Fibroblast of pulmonary artery (primary cell): ENCODE measurements at regions not wholly inside any gene's neighbourhood (a gene's known extent, or its start where the extent isn't known, plus 50 kb on each side); places are given as distances from the start of the nearest gene placed in this dataset.
"Not testable (repeated sequence)": the region's sequence is repeated elsewhere in the genome, so short reads cannot be mapped to it uniquely, and the experiment has no call there.

Source experiments
- DNase-seq: peaks from one replicate; pipeline ENCODE4 v3.0.0-alpha.2; 2010; ENCODE audit warnings: low read depth
- H3K4me3 ChIP-seq: replicated peaks from 2 replicates; pipeline ENCODE4 v1.5.1; 2011; ENCODE audit warnings: low read depth, mild to moderate bottlenecking, control low read depth, low read length, moderate library complexity
- TF ChIP-seq, protein P1 (sequence below): IDR thresholded peaks from 2 replicates; pipeline ENCODE4 v1.5.1; 2011; ENCODE audit warnings: mild to moderate bottlenecking, control low read depth, low read length, inconsistent platforms; ENCODE audit errors: missing control alignments

DNA sequence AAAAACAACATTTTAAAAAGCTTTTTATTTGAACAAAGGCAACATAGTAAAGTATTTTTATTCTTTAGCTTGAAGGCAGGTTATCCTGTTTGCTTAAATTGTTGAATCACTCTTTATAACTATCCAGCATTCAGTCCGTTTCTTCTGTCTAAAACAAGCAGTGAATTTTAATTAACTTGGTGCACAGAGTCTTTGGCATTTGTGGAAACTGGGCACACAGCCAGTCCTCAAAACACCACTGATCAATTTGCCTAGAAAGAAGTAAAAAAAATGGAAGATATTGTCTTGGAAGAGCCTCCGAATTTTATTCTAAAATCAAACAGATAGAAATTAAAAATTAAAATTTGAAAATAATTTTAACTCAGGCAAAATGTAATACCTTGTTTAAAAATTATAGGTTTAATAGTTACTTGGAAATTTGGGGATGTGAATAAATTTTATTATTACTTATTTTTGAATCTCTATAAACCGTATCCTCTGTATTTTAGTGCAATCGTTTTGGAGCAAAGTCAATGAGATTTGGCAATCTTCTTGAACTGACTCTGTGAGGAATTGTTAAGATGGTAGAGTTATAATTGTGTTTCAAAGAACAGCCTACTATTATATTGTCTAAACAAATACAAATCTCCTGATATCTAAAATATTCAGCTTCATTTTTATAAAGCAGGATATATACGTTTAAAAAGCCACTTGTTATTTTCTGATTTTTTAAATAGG lies 927.0 kb downstream of the SLC16A7 start:
- DNase-seq, result no peak
- no peak overlapping the region for H3K4me3 ChIP-seq
- TF ChIP-seq, protein P1, sequence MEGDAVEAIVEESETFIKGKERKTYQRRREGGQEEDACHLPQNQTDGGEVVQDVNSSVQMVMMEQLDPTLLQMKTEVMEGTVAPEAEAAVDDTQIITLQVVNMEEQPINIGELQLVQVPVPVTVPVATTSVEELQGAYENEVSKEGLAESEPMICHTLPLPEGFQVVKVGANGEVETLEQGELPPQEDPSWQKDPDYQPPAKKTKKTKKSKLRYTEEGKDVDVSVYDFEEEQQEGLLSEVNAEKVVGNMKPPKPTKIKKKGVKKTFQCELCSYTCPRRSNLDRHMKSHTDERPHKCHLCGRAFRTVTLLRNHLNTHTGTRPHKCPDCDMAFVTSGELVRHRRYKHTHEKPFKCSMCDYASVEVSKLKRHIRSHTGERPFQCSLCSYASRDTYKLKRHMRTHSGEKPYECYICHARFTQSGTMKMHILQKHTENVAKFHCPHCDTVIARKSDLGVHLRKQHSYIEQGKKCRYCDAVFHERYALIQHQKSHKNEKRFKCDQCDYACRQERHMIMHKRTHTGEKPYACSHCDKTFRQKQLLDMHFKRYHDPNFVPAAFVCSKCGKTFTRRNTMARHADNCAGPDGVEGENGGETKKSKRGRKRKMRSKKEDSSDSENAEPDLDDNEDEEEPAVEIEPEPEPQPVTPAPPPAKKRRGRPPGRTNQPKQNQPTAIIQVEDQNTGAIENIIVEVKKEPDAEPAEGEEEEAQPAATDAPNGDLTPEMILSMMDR, result no peak

DNA sequence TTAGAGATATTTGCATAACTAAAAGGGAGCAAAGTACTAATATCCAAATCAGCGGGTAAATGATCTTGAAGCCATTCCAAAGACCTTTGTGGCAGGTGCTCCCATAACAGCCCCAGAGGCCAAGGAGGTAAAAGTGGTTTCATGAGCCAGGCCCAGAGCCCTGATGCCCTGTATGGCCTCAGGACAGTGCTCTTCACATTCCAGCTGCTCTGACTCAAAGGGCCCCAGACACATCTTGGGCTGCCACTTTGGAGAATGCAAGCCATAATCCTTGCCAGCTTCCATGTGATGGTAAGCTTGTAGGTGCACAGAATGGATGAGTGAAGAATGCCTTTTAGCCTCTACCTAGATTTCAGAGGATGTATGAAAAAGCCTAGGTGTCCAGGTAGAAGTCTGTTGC lies 933.4 kb downstream of the SLC16A7 start:
- TF ChIP-seq, protein P1, result no peak
- no peak for DNase-seq
- no peak overlapping the region for H3K4me3 ChIP-seq

DNA sequence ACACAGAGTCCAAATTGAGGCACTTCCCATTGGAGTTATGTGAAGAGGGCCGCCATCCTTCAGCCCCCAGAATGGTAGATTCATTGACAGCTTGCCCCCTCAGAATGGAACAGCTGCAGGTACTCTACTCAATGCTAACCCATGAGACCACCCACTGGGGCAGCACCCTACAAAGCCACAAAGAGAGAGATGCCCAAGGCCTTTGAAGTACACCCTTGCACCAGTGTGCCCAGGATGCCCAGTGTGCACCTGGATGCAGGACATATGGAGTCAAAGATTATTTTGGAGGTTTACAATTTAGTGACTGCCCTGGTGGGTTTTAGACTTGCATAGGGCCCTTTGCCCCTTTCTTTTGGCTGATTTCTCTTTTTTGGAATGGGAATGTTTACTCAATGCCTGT lies 933.9 kb downstream of the SLC16A7 start:
- H3K4me3 ChIP-seq, result no peak overlapping the region
- DNase-seq, result no peak
- TF ChIP-seq, protein P1, result no peak

GRCh38 chr12:60535363-60535762 lies 939.5 kb downstream of the SLC16A7 start:
- no peak for DNase-seq
- H3K4me3 ChIP-seq, result no peak overlapping the region
- TF ChIP-seq, protein P1, result no peak

GRCh38 chr12:60539592-60539991 lies 943.8 kb downstream of the SLC16A7 start:
- DNase-seq, result no peak
- TF ChIP-seq, protein P1, result no peak
- H3K4me3 ChIP-seq, result no peak overlapping the region

DNA sequence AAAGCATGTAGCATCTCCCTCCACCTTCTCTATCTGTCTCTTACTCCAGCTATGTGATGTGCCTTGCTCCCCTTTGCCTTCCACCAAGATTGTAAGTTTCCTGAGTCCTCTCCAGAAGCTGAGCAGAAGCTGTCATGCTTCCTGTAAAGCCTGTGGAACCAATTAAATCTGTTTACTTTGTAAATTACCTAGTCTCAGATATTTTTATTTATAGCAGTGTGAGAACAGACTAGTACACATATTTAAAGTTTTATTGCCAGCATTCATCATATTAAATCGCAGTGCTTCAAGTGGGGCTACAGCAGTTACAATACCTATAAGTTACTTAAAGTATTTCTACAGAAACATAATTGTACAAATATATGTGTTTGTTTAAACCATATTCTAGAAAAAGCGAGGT lies 973.1 kb downstream of the SLC16A7 start:
- no peak overlapping the region for H3K4me3 ChIP-seq
- TF ChIP-seq, protein P1, result no peak
- DNase-seq, result no peak

DNA sequence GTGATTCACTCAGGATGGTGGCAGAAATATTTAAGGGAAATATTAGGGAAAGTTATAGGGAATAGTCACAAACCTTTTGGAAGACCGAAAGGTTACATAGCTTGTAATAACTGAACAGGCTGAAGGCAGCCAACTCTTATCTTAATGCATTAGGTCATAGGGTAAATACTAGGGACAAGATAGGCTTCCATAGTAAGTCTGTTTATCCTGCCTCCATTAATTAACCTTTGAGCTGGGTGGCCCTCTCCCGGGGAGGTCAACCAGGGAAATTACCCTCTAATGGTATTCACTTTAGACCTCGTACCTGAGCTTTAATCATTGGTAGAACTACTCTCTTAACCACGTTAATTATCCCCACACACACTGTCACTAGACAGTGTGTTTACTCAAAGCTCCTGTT lies 981.8 kb downstream of the SLC16A7 start:
- TF ChIP-seq, protein P1, result no peak

DNA sequence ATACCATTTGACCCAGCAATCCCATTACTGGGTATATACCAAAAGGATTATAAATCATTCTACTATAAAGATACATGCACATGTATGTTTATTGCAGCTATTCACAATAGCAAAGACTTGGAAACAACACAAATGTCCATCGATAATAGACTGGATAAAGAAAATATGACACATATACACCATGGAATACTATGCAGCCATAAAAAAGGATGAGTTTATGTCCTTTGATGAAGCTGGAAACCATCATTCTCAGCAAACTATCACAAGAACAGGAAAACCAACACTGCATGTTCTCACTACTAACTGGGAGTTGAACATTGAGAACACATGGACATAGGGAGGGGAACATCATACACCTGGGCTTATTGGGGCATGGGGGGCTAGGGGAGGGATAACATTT lies 991.8 kb downstream of the SLC16A7 start:
- not testable (repeated sequence) for DNase-seq, H3K4me3 ChIP-seq

More for the DNA sequence above, 981.8 kb downstream of the SLC16A7 start:
- DNase-seq, result no peak
- no peak overlapping the region for H3K4me3 ChIP-seq
